Ascending aorta (tissue), 2 donors: ENCODE measurements at regions not wholly inside any gene's neighbourhood (a gene's known extent, or its start where the extent isn't known, plus 50 kb on each side); places are given as distances from the start of the nearest gene placed in this dataset.

ENCODE experiments used
- DNase-seq, 2 donors: peaks; one replicate each; pipeline ENCODE4 v3.0.0-alpha.2; 2019; ENCODE audit warnings: low spot score in 2 of 2
- H3K27ac ChIP-seq, 2 donors: fragments of 200-600 bp; sonication (generic); one replicate each; pipeline ENCODE4 v1.5.1; 2016 to 2017; ENCODE audit warnings: mild to moderate bottlenecking in 1 of 2
- H3K27me3 ChIP-seq: fragments of 200-600 bp; sonication (generic); one replicate; pipeline ENCODE4 v1.5.1; 2017
- H3K36me3 ChIP-seq, 2 donors: fragments of 200-600 bp; sonication (generic); one replicate each; pipeline ENCODE4 v1.5.1; 2016
- H3K4me1 ChIP-seq, 2 donors: fragments of 200-600 bp; sonication (generic); one replicate each; pipeline ENCODE4 v1.5.1; 2016 to 2017; ENCODE audit warnings: mild to moderate bottlenecking in 1 of 2
- H3K4me3 ChIP-seq, 2 donors: fragments of 200-600 bp; sonication (generic); one replicate each; pipeline ENCODE4 v1.5.1; 2016 to 2017; ENCODE audit warnings: mild to moderate bottlenecking in 1 of 2
- H3K9me3 ChIP-seq, 2 donors: fragments of 200-600 bp; sonication (generic); one replicate each; pipeline ENCODE4 v1.5.1; 2016
- CTCF ChIP-seq, 3 experiments: fragments of 200-600 bp in 2 of 3; fragments of 450-650 bp in 1 of 3; sonication (generic) in 2 of 3; IDR thresholded peaks; one replicate each; pipeline ENCODE4 v1.5.1; 2016 to 2019; ENCODE audit warnings: antibody characterized with exemption in 3 of 3, mild to moderate bottlenecking in 1 of 3, moderate library complexity in 1 of 3
- intact Hi-C: fragments of 100-400 bp; cut with DNase I; formaldehyde crosslinking; loops from one replicate; pipeline ENCODE4 v1.15.1; 2023

GRCh38 chr1:244782056-244782455 is 53.4 kb upstream of the COX20 start:
- H3K4me3 ChIP-seq: no peak overlapping the region
- no peaks in the 10 kb centered on the region for H3K36me3 ChIP-seq
- H3K27me3 ChIP-seq: no peaks in the 10 kb centered on the region
- H3K4me1 ChIP-seq: no peaks in the 10 kb centered on the region
- TF ChIP-seq CTCF (IDR thresholded peaks at IDR 0.05): no peak
- intact Hi-C loops: no loop called here
- H3K27ac ChIP-seq: no peak overlapping the region
- peak in 1 of 2 donors; percentile 35 for DNase-seq
- no peaks in the 10 kb centered on the region for H3K9me3 ChIP-seq

- intact Hi-C loops: no loop called here
- no peaks in the 10 kb centered on the region for H3K27me3 ChIP-seq
- H3K9me3 ChIP-seq: no peaks in the 10 kb centered on the region
- TF ChIP-seq CTCF (IDR thresholded peaks at IDR 0.05): no peak
- H3K4me3 ChIP-seq: no peak overlapping the region
- no peaks in the 10 kb centered on the region for H3K36me3 ChIP-seq
- no peaks in the 10 kb centered on the region for H3K4me1 ChIP-seq
- no peak overlapping the region for H3K27ac ChIP-seq
- peak in 1 of 2 donors; percentile 45 for DNase-seq
Measured at GRCh38 chr1:244783138-244783537, 52.3 kb upstream of the COX20 start.
